Neural progenitor cell (in vitro differentiated cells): ENCODE measurements at regions not wholly inside any gene's neighbourhood (a gene's known extent, or its start where the extent isn't known, plus 50 kb on each side); places are given as distances from the start of the nearest gene placed in this dataset.

Experiments used
- DNase-seq: peaks from one replicate; pipeline ENCODE4 v3.0.0-alpha.2; 2016; ENCODE audit warnings: low spot score
- H2AFZ ChIP-seq: fragments of 200-600 bp; sonication (generic); replicated peaks from 2 replicates; pipeline ENCODE4 v1.6.1; 2016; ENCODE audit warnings: antibody characterized with exemption
- H3F3A ChIP-seq: fragments of 200-600 bp; sonication (generic); 2 replicates; pipeline ENCODE4 v1.6.1; 2016; ENCODE audit warnings: antibody characterized with exemption, low read depth
- H3K27ac ChIP-seq: fragments of 200-600 bp; sonication (generic); 2 replicates; pipeline ENCODE4 v1.5.1; 2016; ENCODE audit warnings: mild to moderate bottlenecking
- H3K27me3 ChIP-seq: fragments of 200-600 bp; sonication (generic); 2 replicates; pipeline ENCODE4 v1.6.1; 2016; ENCODE audit warnings: mild to moderate bottlenecking, moderate library complexity
- H3K36me3 ChIP-seq: fragments of 200-600 bp; sonication (generic); 2 replicates; pipeline ENCODE4 v1.5.1; 2016
- H3K4me1 ChIP-seq: fragments of 200-600 bp; sonication (generic); 2 replicates; pipeline ENCODE4 v1.6.1; 2016; ENCODE audit warnings: mixed run types
- H3K4me2 ChIP-seq: fragments of 200-600 bp; sonication (generic); 2 replicates; pipeline ENCODE4 v1.6.1; 2016
- H3K4me3 ChIP-seq: fragments of 200-600 bp; sonication (generic); 2 replicates; pipeline ENCODE4 v1.5.1; 2016
- H3K79me2 ChIP-seq: fragments of 200-600 bp; sonication (generic); 2 replicates; pipeline ENCODE4 v1.6.1; 2016; ENCODE audit warnings: low read depth
- H3K9ac ChIP-seq: fragments of 200-600 bp; sonication (generic); 2 replicates; pipeline ENCODE4 v1.6.1; 2016
- H3K9me3 ChIP-seq: fragments of 200-600 bp; sonication (generic); 2 replicates; pipeline ENCODE4 v1.5.1; 2016; ENCODE audit warnings: low read depth
- H4K20me1 ChIP-seq: fragments of 200-600 bp; sonication (generic); 2 replicates; pipeline ENCODE4 v1.6.1; 2016; ENCODE audit warnings: low read depth
- H3K27ac Mint-ChIP-seq: 3 replicates; pipeline ENCODE4 v1.8.0; 2021; ENCODE audit warnings: mixed read lengths
- H3K27me3 Mint-ChIP-seq: 2 replicates; pipeline ENCODE4 v1.8.0; 2022; ENCODE audit warnings: low read depth, mild to moderate bottlenecking, inconsistent platforms, moderate library complexity, mixed read lengths; ENCODE audit not compliant: insufficient read depth
- H3K36me3 Mint-ChIP-seq: 3 replicates; pipeline ENCODE4 v1.8.0; 2021; ENCODE audit warnings: mixed read lengths
- H3K4me1 Mint-ChIP-seq: 3 replicates; pipeline ENCODE4 v1.8.0; 2021; ENCODE audit warnings: mixed read lengths
- H3K4me3 Mint-ChIP-seq: 3 replicates; pipeline ENCODE4 v1.8.0; 2021; ENCODE audit warnings: mild to moderate bottlenecking, moderate library complexity, mixed read lengths
- H3K9me3 Mint-ChIP-seq: 3 replicates; pipeline ENCODE4 v1.8.0; 2020; ENCODE audit warnings: mixed read lengths
- EZH2 ChIP-seq: fragments of 200-600 bp; sonication (generic); IDR thresholded peaks from 2 replicates; pipeline ENCODE4 v1.6.1; 2017; ENCODE audit warnings: antibody characterized with exemption, mild to moderate bottlenecking, moderate library complexity
- EZH2phosphoT487 ChIP-seq: fragments of 200-600 bp; sonication (generic); IDR thresholded peaks from 2 replicates; pipeline ENCODE4 v1.6.1; 2017; ENCODE audit warnings: antibody characterized with exemption
- TF ChIP-seq, protein P1 (sequence below): fragments of 200-600 bp; sonication (generic); IDR thresholded peaks from 2 replicates; pipeline ENCODE4 v1.5.1; 2017; ENCODE audit warnings: antibody characterized with exemption, mild to moderate bottlenecking

DNA sequence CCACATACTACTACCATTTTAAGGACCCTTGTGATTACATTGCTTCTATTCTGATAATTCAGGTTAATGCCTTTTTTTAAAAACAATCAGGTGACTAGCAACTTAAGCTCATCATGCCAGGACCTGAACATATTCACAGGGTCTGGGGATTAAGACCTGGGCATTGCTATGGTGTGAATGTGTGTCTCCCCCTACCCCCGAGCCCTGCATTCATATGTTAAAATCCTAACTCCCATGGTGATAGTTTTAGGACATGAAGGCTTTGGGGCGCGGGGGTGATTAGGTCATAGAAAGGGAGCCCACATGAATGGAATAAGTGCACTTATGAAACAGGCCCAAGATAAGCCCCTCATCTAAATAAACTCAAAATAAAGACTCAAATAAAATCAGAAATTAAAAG, 734.4 kb upstream of the PABPC4L start:
- peaks cover 17% of the 10 kb centered on the region for H3K4me1 Mint-ChIP-seq
- peaks cover 6% of the 10 kb centered on the region for H3K4me1 ChIP-seq
- peak; percentile 25 for DNase-seq
- H3K27me3 ChIP-seq: no peaks in the 10 kb centered on the region
- H3K9me3 ChIP-seq: no peaks in the 10 kb centered on the region
- no peaks in the 10 kb centered on the region for H3K27me3 Mint-ChIP-seq
- no peak overlapping the region for H3K4me3 Mint-ChIP-seq
- H4K20me1 ChIP-seq: no peaks in the 10 kb centered on the region
- H2AFZ ChIP-seq: no peak overlapping the region
- TF ChIP-seq, protein P1, sequence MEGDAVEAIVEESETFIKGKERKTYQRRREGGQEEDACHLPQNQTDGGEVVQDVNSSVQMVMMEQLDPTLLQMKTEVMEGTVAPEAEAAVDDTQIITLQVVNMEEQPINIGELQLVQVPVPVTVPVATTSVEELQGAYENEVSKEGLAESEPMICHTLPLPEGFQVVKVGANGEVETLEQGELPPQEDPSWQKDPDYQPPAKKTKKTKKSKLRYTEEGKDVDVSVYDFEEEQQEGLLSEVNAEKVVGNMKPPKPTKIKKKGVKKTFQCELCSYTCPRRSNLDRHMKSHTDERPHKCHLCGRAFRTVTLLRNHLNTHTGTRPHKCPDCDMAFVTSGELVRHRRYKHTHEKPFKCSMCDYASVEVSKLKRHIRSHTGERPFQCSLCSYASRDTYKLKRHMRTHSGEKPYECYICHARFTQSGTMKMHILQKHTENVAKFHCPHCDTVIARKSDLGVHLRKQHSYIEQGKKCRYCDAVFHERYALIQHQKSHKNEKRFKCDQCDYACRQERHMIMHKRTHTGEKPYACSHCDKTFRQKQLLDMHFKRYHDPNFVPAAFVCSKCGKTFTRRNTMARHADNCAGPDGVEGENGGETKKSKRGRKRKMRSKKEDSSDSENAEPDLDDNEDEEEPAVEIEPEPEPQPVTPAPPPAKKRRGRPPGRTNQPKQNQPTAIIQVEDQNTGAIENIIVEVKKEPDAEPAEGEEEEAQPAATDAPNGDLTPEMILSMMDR: no peak
- TF ChIP-seq EZH2 (no peak), EZH2phosphoT487 (no peak)
- H3K9me3 Mint-ChIP-seq: no peaks in the 10 kb centered on the region
- no peaks in the 10 kb centered on the region for H3K79me2 ChIP-seq
- H3K4me2 ChIP-seq: no peak overlapping the region
- H3K9ac ChIP-seq: no peak overlapping the region
- H3K36me3 ChIP-seq: no peaks in the 10 kb centered on the region
- H3K36me3 Mint-ChIP-seq: no peaks in the 10 kb centered on the region
- no peak overlapping the region for H3K27ac Mint-ChIP-seq
- H3F3A ChIP-seq: no peaks in the 10 kb centered on the region
- H3K27ac ChIP-seq: no peak overlapping the region
- no peak overlapping the region for H3K4me3 ChIP-seq

DNA sequence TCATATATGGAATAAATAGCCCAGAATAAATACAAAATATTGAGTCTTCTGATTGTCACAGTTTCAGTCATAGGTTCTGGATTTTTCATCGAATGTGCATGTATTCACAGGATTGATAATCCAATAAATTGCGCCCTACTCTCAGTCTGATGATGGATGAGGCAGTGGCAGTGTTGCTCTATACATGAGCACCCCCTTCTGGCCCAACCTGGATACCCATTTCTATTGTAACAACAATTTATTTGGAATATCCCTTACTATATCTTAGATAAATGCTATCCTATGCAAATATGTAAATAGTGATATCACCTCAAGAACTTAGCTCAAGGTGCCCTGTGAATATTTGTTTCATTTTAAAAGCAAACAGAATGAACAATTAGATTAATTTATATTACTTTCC, 733.7 kb upstream of the PABPC4L start:
- H3K4me3 ChIP-seq: no peak overlapping the region
- H3K27me3 ChIP-seq: no peaks in the 10 kb centered on the region
- TF ChIP-seq EZH2 (no peak), EZH2phosphoT487 (no peak)
- TF ChIP-seq, protein P1: peak; percentile 72
- H3K4me2 ChIP-seq: no peak overlapping the region
- no peaks in the 10 kb centered on the region for H3K9me3 ChIP-seq
- H3K27me3 Mint-ChIP-seq: no peaks in the 10 kb centered on the region
- H3K36me3 Mint-ChIP-seq: no peaks in the 10 kb centered on the region
- H3K9ac ChIP-seq: no peak overlapping the region
- no peaks in the 10 kb centered on the region for H3K36me3 ChIP-seq
- no peaks in the 10 kb centered on the region for H3K9me3 Mint-ChIP-seq
- H4K20me1 ChIP-seq: no peaks in the 10 kb centered on the region
- no peak overlapping the region for H3K27ac Mint-ChIP-seq
- peak; percentile 46 for DNase-seq
- no peak overlapping the region for H2AFZ ChIP-seq
- no peaks in the 10 kb centered on the region for H3K79me2 ChIP-seq
- no peaks in the 10 kb centered on the region for H3F3A ChIP-seq
- H3K27ac ChIP-seq: no peak overlapping the region
- H3K4me1 Mint-ChIP-seq: peaks cover 17% of the 10 kb centered on the region
- no peak overlapping the region for H3K4me3 Mint-ChIP-seq
- peaks cover 6% of the 10 kb centered on the region for H3K4me1 ChIP-seq

DNA sequence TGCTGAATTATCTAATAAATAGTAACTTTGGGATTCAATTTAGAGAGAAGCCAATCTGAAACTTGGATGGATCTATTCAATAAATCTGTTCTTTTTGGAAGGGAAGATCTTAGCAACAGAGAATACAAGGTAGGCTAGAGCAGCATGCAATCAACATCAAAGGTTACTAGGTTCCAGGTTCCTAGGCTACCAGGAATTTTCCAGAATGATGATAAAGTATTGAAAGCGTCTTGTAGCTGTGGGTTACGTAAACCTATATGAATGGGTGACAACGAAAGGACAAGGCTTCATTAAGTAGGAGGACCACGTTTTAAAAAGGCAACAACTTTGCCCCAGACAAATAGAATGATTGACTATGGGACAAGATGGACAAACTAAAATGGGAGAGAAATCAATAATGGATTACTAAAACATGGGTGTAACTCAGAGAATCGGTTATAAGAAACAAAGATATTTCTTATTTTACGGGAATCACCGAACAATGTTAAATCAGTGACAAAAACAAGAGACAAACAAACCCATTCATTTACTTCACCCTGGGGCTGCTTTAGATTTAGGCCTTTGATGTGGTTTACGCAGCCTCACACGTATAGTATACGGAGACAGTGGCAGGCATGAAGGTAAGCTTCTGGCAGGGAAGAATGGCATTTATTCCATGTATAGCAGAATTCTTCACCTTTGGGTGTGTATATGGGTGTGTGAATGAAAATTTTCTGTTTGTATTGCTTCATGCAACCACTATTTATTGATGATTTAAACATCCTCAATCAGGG, 732.6 kb upstream of the PABPC4L start:
- Histone ChIP-seq H4K20me1 (no peaks in the 10 kb centered on the region), H3K4me1 (peaks cover 6% of the 10 kb centered on the region), H3K36me3 (no peaks in the 10 kb centered on the region), H3K4me3 (no peak overlapping the region), H3K9me3 (no peaks in the 10 kb centered on the region), H3K79me2 (no peaks in the 10 kb centered on the region), H2AFZ (no peak overlapping the region), H3F3A (no peaks in the 10 kb centered on the region), H3K27me3 (no peaks in the 10 kb centered on the region), H3K27ac (no peak overlapping the region), H3K4me2 (no peak overlapping the region), H3K9ac (no peak overlapping the region)
- Mint-ChIP-seq H3K4me3 (no peak overlapping the region), H3K9me3 (no peaks in the 10 kb centered on the region), H3K27me3 (peaks cover 3% of the 10 kb centered on the region), H3K36me3 (no peaks in the 10 kb centered on the region), H3K27ac (no peak overlapping the region), H3K4me1 (peaks cover 17% of the 10 kb centered on the region)
- TF ChIP-seq EZH2: no peak
- TF ChIP-seq EZH2phosphoT487: no peak
- TF ChIP-seq, protein P1: no peak
- DNase-seq: no peak
